Testis (tissue), 2 donors: ENCODE measurements at regions not wholly inside any gene's neighbourhood (a gene's known extent, or its start where the extent isn't known, plus 50 kb on each side); places are given as distances from the start of the nearest gene placed in this dataset.

Experiments used
- POLR2A ChIP-seq: fragments of 450-650 bp; IDR thresholded peaks from one replicate; pipeline ENCODE4 v1.6.1; 2017; ENCODE audit warnings: antibody characterized with exemption, mild to moderate bottlenecking, moderate library complexity
- TF ChIP-seq, protein P1 (sequence below), 3 experiments: fragments of 450-650 bp in 2 of 3; fragments of 200-600 bp in 1 of 3; sonication (generic) in 1 of 3; IDR thresholded peaks; one replicate each; pipeline ENCODE4 v1.5.1; 2016 to 2019; ENCODE audit warnings: antibody characterized with exemption in 3 of 3, mild to moderate bottlenecking in 2 of 3, moderate library complexity in 1 of 3

DNA sequence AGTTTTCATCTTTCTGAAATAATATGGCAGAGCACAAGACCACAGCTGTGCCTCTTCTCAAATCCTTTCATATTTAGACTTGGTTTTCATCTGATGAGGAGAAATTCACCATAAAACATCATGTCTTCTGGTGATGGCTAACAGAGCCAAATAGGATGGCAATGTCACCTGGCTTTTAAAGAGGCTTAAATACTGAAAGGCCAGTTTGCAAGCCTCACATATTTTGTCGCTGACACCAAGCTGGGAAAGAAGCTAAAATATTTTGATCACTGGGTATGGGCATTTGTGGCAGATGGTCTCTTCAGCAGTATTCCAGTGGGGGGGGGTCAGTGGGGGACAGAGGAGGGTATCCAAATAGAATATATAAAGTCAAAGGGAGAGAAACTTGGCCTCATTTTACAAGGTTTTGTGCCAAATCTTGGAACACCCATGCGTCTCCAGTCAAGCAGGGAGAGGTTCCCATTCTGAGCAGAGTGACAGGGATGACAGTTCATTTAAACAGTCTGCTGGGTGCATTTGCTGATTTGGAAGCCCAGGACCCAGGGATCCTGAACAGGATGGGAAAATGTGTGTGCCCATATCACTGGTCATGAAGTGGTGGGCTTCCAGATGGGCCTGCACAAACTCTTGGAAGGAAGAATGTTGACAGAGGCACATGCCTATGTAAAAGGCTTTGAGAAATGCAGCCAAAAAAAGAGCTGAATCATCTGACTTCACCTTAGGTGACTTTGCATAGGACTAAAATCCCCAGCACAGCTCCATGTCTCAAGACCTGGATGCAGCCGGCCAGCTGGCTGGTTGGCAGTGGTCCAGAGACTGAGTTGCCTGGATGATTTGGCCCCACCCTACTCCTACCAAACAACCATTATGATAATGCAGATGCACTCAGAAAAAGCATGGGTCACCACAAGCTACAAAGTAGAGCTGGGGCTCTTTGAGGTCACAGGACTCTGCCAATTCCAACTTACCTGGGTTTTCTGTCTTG is 484.4 kb upstream of the NR3C2 start:
- TF ChIP-seq, protein P1, sequence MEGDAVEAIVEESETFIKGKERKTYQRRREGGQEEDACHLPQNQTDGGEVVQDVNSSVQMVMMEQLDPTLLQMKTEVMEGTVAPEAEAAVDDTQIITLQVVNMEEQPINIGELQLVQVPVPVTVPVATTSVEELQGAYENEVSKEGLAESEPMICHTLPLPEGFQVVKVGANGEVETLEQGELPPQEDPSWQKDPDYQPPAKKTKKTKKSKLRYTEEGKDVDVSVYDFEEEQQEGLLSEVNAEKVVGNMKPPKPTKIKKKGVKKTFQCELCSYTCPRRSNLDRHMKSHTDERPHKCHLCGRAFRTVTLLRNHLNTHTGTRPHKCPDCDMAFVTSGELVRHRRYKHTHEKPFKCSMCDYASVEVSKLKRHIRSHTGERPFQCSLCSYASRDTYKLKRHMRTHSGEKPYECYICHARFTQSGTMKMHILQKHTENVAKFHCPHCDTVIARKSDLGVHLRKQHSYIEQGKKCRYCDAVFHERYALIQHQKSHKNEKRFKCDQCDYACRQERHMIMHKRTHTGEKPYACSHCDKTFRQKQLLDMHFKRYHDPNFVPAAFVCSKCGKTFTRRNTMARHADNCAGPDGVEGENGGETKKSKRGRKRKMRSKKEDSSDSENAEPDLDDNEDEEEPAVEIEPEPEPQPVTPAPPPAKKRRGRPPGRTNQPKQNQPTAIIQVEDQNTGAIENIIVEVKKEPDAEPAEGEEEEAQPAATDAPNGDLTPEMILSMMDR (IDR thresholded peaks at IDR 0.05), result no peak
- TF ChIP-seq POLR2A, result no peak
